ENCODE measurements at regions not wholly inside any gene's neighbourhood (a gene's known extent, or its start where the extent isn't known, plus 50 kb on each side); places are given as distances from the start of the nearest gene placed in this dataset.
A peak's percentile ranks its signal among the peaks of the same experiment; 100 is the strongest.
"Not testable (repeated sequence)": the region's sequence is repeated elsewhere in the genome, so short reads cannot be mapped to it uniquely, and the experiment has no call there.

DNA sequence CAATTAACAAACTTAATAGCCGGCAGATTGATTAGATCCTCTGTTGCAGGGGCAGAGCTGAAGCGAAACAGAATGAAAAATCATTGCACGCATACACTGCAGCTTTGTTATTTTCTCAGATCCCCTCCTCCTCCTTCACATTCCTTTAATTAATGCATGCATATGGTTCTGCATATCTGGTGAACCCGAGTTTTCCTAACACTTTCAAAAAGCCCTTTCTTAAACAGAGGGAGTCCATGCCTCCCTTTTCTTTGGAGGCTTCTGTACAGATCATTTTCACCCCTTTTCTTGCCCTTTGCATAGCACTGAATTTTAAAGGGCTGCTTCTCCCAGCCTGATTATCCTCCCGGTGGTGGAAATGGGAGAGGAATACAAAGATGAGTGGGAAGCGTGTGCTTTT lies 136.6 kb upstream of the TBCA start:
- H3K4me3 ChIP-seq (ENCODE audit: low read depth, low read length): no peak overlapping the region
- no peak for DNase-seq (ENCODE audit: low read depth)

DNA sequence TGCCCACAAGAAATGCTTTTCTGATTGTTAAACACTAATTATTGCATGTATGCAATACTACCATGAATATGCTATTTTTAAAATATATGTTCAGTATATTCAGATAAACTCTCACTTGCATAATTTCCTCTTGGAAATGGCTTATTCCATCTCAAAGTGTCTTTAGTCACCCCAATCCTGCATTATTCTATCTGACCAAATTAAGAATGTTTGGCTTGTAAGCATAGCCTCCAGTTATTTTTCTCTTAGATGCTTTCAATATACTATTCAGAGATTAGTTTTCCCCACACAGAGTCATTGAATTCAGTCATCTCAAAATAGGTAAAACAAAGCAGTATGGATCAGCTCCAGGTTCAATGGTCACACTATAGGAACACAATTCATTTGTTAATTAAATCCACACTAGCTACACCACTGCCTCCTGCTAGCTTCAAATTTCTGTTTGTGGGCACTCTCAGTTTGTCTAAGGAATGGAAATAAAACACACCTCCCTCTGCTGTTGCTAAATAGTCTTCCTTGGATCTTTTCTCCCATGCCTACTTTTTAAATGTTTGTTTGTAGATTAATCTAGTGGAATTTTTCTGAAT lies 134.6 kb upstream of the TBCA start:
- H3K4me3 ChIP-seq (ENCODE audit: low read depth, low read length): no peak overlapping the region
- no peak for DNase-seq (ENCODE audit: low read depth)

DNA sequence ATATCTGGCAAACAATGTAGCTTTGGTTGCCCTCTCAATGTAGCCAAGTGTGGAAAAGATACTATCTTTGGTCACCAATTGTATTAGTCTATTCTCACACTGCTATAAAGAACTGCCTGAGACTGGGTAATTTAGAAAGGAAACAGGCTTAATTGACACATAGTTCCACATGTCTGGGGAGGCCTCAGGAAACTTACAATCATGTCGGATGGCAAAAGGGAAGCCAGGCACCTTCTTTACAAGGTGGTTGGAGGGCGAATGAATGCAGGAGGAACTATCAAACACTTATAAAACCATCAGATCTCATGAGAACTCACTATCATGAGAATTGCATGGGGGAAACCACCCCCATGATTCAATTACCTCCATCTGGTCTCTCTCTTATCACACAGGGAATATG lies 133.1 kb upstream of the TBCA start:
- DNase-seq (ENCODE audit: low read depth): no peak
- H3K4me3 ChIP-seq (ENCODE audit: low read depth, low read length): no peak overlapping the region

DNA sequence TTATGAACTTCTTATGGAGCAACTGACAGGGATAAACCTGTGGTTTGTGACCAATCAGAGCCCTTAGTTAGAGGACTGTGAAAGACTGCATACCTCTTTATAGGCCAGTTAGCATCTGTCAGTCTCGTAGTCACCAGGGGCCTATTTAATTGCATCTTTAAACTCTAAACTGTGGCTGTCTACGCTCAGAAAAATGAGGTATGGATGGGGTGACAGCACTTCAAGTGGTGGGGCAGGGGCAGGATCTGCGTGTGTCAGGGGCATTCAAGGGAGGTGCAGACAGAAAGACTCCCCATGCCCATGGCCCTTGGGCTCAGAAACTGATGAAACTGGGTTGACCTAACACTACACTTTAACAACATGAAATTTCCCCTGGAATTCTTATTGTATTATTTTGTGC lies 132.6 kb upstream of the TBCA start:
- H3K4me3 ChIP-seq (ENCODE audit: low read depth, low read length): no peak overlapping the region
- no peak for DNase-seq (ENCODE audit: low read depth)

DNA sequence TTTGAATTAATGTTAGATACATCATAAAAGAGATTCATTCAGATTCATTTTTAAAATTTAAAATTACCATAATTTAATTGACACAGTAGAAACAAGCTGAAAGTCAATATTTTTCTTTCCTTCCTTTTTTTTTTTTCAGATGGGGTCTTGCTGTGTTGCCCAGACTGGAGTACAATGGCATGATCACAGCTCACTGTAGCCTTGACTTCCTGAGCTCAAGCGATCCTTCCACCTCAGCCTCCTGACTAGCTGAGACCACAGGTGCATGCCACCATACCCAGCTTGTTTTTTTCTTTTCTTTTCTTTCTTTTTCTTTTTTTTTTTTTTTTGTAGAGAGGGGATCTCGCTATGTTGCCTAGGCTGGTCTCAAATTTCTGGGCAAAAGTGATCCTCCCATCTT lies 131.6 kb upstream of the TBCA start:
- no peak for DNase-seq (ENCODE audit: low read depth)
- H3K4me3 ChIP-seq (ENCODE audit: low read depth, low read length): no peak overlapping the region

DNA sequence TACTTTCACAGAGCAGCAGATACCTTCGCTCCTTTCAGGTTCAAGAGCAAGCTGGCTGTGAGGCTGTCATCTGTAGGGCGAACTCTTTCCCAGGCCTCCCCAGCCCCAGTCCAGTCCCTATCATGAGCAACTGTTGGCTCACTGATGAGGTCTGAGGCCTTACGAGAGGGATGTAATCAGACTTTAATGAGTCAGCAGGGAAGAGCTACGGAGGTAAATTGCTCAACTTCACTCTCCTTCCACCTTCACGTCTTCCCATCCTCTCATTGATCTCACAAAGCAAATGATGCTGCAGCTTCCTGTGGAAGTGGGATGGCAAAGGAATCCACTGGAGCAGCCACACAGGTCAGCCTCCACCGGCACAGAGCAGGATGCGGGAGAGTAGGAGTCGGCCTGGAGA lies 130.7 kb upstream of the TBCA start:
- peak; percentile 62 for DNase-seq (ENCODE audit: low read depth)
- no peak overlapping the region for H3K4me3 ChIP-seq (ENCODE audit: low read depth, low read length)

DNA sequence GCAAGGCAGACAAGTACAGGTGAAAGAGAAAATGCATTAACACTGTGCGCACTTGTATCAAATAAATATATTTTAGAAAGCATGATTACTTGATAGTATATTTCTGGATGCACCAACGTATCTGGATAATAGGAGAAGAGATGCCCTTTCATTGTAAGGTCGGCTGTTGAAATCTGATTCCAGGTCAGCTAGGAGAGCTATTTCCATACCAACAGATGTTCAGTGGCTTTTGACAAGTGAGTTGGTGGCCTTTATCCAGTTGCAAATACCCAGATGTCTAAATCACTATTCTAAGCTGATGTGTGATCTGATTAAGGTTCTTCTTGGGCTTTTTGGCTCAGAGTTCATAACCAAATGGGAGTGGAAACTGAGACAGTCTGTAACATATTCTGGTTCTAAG lies 128.2 kb upstream of the TBCA start:
- H3K4me3 ChIP-seq (ENCODE audit: low read depth, low read length): no peak overlapping the region
- no peak for DNase-seq (ENCODE audit: low read depth)

DNA sequence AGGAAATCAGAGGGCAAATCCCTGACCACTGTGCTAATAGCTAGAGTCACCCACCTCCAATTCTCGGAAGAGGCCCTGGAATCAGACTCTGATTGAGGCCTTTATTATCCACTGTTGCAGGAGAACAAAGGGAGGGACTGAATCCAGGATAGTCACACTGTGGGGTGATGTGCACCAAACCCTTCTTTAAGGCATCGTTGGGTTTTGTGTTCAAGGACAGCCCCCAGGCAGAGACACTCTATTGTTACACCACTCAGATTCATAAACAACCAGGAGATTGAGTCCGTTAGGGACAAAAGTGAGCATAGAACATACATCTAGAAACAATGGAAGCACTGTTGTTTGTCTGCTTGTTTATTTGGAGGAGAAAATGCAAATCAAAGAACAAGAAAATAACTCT lies 124.6 kb upstream of the TBCA start:
- DNase-seq (ENCODE audit: low read depth): no peak
- H3K4me3 ChIP-seq (ENCODE audit: low read depth, low read length): no peak overlapping the region

DNA sequence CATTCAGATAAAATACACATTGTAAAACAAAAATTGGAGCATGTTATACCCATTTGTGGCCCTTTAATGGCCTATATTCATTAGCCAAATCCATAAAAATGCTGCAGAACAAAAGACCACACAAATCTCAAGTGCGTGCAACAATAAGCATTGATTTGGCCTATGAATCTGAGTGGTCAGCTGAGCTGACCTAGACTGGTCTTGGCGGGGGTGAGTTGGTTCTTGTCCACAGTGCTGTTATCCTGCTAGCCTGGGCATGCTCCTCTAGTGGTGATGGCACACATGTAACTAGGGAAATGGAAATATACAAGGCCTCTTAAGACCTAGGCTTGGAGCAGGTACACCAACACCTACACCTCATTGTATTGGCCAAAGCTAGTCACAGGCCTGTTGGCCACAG lies 122.2 kb upstream of the TBCA start:
- H3K4me3 ChIP-seq (ENCODE audit: low read depth, low read length): no peak overlapping the region
- no peak for DNase-seq (ENCODE audit: low read depth)

DNA sequence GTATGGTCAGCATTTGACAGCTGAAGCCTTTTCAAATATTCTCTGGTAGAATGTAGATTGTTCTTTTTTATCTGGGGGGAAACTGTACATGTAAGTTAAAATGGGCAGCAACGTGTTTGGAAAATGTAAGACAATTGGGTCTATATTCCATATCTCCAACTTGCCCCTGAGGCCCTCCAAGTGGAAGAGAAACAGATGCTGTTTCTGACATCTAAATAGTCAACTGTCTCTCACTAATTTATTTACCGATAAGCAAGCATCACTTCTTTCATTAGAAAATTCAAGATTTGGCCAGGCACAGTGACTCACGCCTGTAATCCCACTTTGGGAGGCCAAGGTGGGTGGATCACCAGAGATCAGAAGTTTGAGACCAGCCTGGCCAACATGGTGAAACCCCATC lies 120.2 kb upstream of the TBCA start:
- no peak overlapping the region for H3K4me3 ChIP-seq (ENCODE audit: low read depth, low read length)
- no peak for DNase-seq (ENCODE audit: low read depth)

DNA sequence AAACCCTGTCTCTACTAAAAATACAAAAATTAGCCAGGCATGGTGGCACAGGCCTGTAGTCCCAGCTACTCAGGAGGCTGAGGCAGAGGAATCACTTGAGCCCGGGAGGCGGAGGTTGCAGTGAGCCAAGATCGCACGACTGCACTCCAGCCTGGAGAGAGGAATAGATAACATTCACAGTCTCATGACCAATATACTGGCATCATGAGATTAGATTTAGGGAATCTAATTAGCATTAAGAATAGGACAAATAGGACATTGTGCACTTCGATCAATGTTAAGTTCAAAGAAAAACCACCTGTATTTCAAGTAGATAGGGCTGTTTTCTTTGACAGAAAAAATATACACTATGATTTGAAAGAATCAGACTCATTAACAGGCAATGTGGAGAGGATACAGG lies 118.0 kb upstream of the TBCA start:
- H3K4me3 ChIP-seq (ENCODE audit: low read depth, low read length); DNase-seq (ENCODE audit: low read depth): not testable (repeated sequence)

DNA sequence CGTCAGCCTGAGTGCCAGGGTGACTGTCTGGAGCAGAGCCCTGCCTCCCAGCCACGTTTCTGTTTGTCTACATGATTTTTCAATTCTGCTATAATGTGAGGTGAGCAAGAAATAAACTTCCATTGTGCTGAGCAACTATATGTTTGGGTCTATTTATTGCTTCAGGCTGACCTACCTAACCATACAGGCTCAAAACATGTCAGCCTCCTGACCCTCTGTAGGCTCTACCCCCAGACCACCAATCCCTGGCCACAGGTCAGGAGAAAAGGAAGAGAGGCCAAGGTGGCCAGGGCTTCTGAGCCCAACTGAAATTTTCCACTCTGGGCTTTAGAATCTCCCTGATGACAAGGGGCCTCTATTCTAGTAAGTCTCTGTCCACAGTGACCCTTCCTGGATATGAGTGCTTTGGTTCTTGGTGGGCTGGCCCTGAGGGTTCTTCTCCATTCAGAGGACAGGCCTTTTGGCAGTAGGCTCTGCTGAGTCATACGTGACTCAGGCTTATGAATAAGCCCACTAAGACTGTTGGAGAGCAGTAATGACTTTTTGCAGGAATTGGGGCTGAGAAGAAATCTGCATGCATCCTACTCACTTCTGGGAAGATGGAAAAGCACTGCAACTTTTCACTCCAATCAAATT lies 117.2 kb upstream of the TBCA start:
- DNase-seq (ENCODE audit: low read depth): peak; percentile 96

DNA sequence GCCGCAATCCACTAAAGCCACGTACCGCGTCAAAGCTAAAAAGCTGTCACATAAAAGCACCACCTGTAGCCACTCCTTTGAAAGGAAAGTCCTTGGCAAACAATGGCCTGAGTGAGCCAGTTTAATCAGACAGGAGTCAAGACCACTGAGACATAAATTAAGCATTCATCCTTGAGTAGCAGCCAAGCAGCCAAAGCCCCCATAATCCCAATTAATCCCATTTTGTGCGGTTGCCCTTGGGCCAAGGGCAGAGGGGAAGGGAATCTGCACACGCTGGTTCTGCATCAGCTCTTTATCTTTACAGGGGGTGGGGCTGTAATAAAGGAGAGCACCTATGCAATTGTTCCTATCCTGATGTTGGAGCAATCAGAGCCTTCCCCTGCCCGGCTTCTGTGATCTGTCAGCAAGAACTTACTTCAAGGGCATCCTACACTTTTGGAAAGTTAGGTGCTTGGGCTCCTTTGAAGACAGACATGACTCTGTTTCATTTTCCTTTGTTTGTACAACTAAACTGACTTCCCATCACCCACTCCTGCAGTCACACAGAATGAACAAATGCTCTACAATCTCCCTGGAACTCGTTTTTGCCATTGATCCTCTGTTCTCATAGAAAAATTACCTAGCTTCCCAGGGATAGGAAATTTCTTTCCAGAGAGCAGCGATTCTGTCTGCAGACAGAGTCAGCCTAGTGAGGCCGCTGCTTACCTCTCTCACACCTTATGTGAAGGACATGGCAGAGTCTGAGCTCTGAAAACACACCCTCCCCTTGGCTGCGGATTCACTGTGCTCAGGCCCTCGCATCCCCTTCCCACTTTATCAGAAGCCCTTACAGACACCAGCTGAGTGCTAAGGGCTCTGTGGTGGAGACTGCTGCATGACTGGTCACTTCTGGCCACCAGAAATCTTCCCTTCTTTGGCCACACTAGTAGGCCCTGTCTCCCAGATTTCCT lies 116.2 kb upstream of the TBCA start:
- no peak for DNase-seq (ENCODE audit: low read depth)
- H3K4me3 ChIP-seq (ENCODE audit: low read depth, low read length): no peak overlapping the region

More for the DNA sequence above, 117.2 kb upstream of the TBCA start:
- no peak overlapping the region for H3K4me3 ChIP-seq (ENCODE audit: low read depth, low read length)

DNA sequence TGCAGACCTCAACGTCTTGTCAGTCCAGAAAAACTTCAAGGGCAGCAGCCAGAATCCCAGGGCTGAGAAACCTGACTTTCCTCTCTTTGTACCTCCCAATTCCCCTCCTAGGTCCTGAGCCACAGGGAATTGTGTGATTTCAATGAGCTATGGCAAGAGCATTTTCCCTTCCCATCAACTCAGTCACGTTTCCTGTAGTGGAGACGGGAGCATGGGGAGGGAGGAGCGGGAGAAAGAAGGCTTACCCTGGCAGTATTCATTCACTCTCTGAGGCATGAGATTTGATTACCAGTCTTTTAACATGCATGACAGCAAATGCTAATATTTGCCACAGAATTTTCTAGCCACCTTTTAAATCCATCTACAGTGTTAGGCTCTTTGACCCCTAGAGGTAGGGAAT lies 109.4 kb upstream of the TBCA start:
- no peak for DNase-seq (ENCODE audit: low read depth)
- no peak overlapping the region for H3K4me3 ChIP-seq (ENCODE audit: low read depth, low read length)

DNA sequence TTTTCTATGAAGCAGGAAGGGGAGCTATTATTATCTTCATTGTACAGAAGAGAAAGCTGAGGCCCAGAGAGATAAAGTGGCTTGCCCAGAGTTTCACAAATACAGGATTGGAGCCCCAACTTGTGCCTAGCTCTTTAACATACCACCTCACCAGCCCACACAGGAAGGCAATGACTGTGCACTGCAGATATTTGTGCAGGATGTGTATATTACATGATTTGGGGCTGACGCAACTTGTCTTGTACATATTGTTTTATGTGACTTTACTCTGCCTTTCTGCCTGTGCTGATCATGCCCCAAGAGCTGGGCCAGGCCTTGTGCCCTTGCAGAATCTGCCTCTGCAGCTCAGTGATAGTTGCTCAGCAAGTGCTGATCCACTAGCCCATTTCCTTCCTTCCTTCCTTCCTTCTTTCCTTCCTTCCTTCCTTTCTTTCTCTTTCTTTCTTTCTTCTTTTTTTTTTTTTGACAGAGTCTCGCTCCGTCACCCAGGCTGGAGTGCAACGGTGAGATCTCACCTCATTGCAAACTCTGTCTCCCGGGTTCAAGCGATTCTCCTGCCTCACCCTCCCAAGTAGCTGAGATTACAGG lies 106.6 kb upstream of the TBCA start:
- no peak overlapping the region for H3K4me3 ChIP-seq (ENCODE audit: low read depth, low read length)
- peak; percentile 76 for DNase-seq (ENCODE audit: low read depth)

DNA sequence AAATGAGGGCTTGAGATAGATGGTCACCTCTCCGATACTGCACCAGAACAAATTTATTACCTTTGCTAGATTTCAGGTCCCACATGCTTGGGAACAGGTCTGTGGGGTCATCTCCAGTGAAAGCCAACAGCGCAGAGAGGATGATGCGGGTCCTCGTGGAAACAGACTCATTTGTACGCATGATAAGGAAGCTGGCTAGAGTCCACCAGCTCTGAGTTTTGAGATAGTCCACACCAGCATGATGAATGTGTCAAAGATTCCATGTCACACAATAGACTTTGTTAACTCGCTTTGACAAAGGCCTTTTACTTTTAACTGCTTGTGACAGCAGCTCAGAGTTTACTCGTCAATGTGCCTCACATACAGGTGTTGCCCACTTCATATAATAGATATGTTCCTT lies 105.4 kb upstream of the TBCA start:
- no peak overlapping the region for H3K4me3 ChIP-seq (ENCODE audit: low read depth, low read length)

DNA sequence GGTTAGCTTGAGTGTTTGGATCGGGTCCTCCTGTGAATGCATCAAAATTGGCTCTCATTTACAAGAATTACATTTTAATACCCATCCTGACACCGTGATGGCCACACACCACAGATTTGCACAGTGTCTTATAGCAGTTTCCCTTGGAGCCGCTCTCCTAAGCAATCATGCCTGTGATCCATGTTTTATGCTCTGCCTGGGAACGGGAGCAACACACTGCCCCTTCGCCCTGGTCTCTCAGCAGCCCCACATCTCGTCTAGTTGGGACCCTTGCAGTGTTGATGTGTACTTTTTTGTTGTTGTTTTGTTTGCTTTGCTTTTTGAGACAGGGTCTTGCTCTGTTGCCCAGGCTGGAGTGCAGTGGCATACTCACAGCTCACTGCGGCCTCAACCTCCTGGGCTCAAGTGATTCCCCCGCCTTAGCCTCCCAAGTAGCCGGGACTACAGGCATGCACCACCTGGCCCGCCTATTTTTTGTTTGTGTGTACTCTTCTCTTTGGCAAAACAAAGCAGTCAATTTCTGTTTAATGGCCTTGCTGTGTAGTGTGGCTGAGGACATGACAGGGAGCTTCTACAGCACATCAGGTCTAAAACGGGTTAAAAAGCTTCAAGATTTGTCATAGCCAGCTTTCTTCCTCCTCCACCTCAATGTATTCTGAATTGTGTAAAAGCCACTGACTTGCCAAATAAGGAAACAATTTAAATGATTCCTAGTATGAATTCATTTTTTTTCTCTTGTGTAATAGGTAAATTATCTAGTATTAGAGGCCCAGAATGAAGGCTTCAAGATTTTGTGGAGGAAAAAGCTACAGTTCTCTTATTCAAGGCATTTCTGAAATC lies 101.6 kb upstream of the TBCA start:
- DNase-seq (ENCODE audit: low read depth): no peak
- H3K4me3 ChIP-seq (ENCODE audit: low read depth, low read length): no peak overlapping the region

More for the DNA sequence above, 105.4 kb upstream of the TBCA start:
- no peak for DNase-seq (ENCODE audit: low read depth)

DNA sequence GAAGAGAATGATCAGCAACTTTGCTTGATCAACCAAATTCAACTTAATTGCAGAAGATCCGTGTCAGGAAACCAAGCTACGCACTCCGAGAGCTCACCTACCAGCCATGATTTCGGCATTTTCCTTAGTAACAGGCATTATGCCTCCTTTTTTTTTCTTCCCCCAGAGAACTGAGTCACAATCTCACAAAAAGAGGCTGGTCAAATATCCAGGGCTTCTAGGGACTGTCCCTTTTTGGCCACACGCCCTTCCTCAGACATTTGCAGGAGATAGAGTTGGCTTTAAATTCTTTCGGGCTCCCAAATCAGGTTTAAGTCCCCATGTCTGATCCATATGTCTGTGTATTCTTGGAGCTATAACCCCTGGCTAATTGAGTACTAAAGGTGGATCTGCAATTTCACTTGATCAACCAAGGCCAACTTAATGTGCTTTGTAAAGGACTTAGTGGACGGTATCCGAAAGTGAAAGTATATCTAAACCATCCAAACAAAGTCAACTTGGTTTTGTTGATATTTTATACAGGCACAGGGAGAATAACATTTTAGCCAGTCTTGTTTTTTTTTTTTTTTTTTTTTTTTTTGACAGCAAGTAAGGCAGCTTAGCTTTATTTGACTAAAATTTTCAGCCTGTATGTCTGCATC lies 100.8 kb upstream of the TBCA start:
- no peak overlapping the region for H3K4me3 ChIP-seq (ENCODE audit: low read depth, low read length)
- DNase-seq (ENCODE audit: low read depth): no peak

DNA sequence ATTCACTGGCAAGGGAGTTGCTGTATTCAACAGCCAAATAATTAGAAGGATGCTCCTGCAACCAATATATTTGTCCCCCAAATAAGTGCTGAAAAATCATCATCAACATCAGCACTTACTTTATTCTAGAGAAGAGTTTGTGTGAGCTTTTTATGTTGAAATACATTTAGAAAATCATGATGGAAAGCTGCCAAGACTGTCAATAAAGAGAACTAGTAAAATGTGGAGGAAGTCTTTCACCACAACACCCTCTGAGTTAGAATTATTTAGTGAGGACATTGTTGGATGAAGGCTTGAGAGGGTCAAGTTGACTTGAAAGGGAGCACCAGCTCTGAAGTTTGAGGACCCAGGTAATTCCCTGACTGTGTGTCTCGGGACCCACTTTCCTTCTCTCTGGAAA lies 100.2 kb upstream of the TBCA start:
- DNase-seq (ENCODE audit: low read depth): no peak
- H3K4me3 ChIP-seq (ENCODE audit: low read depth, low read length): no peak overlapping the region
